ENCODE measurements at regions not wholly inside any gene's neighbourhood (a gene's known extent, or its start where the extent isn't known, plus 50 kb on each side); places are given as distances from the start of the nearest gene placed in this dataset.

DNA sequence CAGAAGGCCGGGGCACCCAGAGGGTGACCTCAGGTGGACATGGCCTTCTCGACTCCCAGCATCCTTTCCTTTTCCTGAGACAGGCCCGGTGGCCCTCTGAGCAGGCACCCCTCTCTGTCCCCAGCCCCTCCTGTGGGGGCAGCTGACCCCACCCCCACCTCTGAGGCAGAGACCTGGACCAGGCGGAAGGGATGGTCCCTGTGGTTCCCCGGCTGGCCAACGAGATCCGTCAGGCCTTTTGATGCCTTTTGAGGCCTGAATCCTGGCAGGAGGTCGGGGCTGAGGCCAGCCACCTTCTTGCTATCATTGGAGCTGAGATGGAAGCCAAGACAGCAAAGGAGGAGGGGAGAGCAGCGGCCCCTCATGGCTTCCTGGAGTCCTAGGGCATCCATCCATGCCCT lies 50.2 kb upstream of the ACTRT2 start:
- Mint-ChIP-seq H3K9me3 (no peaks in the 10 kb centered on the region), H3K27me3 (ENCODE audit: insufficient read depth, low read depth) (peaks cover 2% of the 10 kb centered on the region), H3K4me3 (no peak overlapping the region), H3K27ac (no peak overlapping the region), H3K4me1 (peaks cover 8% of the 10 kb centered on the region), H3K36me3 (no peaks in the 10 kb centered on the region)
- Histone ChIP-seq H3K9ac (no peak overlapping the region), H3K79me2 (ENCODE audit: low read depth) (no peaks in the 10 kb centered on the region), H3K9me3 (ENCODE audit: low read depth) (no peaks in the 10 kb centered on the region), H3F3A (ENCODE audit: low read depth) (no peaks in the 10 kb centered on the region), H2AFZ (replicated peaks) (no peak overlapping the region), H3K36me3 (no peaks in the 10 kb centered on the region), H3K4me1 (no peaks in the 10 kb centered on the region), H4K20me1 (ENCODE audit: low read depth) (no peaks in the 10 kb centered on the region), H3K4me3 (no peak overlapping the region), H3K4me2 (no peak overlapping the region), H3K27me3 (no peaks in the 10 kb centered on the region), H3K27ac (no peak overlapping the region)
- no peak for DNase-seq (ENCODE audit: low spot score)
- TF ChIP-seq CTCF (IDR thresholded peaks at IDR 0.05) (no peak), EZH2 (IDR thresholded peaks at IDR 0.05) (no peak), EZH2phosphoT487 (IDR thresholded peaks at IDR 0.05) (no peak)
